Smooth muscle cell (in vitro differentiated cells): ENCODE measurements at regions not wholly inside any gene's neighbourhood (a gene's known extent, or its start where the extent isn't known, plus 50 kb on each side); places are given as distances from the start of the nearest gene placed in this dataset.
"Not testable (repeated sequence)": the region's sequence is repeated elsewhere in the genome, so short reads cannot be mapped to it uniquely, and the experiment has no call there.

Source experiments
- DNase-seq: peaks from one replicate; lab custom pipeline; 2025; ENCODE audit not compliant: unreplicated experiment; lab: John Stamatoyannopoulos, UW
- H2AFZ ChIP-seq: fragments of 200-600 bp; sonication (generic); 2 replicates; pipeline ENCODE4 v1.6.0; 2016; ENCODE audit warnings: antibody characterized with exemption, low read depth, mild to moderate bottlenecking
- H3F3A ChIP-seq: fragments of 200-600 bp; sonication (generic); 2 replicates; pipeline ENCODE4 v1.6.0; 2017; ENCODE audit warnings: antibody characterized with exemption, low read depth
- H3K27ac ChIP-seq: fragments of 200-600 bp; sonication (generic); 2 replicates; pipeline ENCODE4 v1.5.1; 2016; ENCODE audit warnings: low read depth, mild to moderate bottlenecking
- H3K27me3 ChIP-seq: fragments of 200-600 bp; sonication (generic); 2 replicates; pipeline ENCODE4 v1.6.1; 2016; ENCODE audit warnings: low read depth, mild to moderate bottlenecking
- H3K36me3 ChIP-seq: fragments of 200-600 bp; sonication (generic); 2 replicates; pipeline ENCODE4 v1.5.1; 2016; ENCODE audit warnings: low read depth
- H3K4me1 ChIP-seq: fragments of 200-600 bp; sonication (generic); 2 replicates; pipeline ENCODE4 v1.5.1; 2016; ENCODE audit warnings: low read depth
- H3K4me2 ChIP-seq: fragments of 200-600 bp; sonication (generic); 2 replicates; pipeline ENCODE4 v1.6.0; 2016; ENCODE audit warnings: mild to moderate bottlenecking
- H3K4me3 ChIP-seq: fragments of 200-600 bp; sonication (generic); 2 replicates; pipeline ENCODE4 v1.5.1; 2016; ENCODE audit warnings: mild to moderate bottlenecking
- H3K79me2 ChIP-seq: fragments of 200-600 bp; sonication (generic); 2 replicates; pipeline ENCODE4 v1.6.0; 2016; ENCODE audit warnings: low read depth, mild to moderate bottlenecking
- H3K9ac ChIP-seq: fragments of 200-600 bp; sonication (generic); 2 replicates; pipeline ENCODE4 v1.6.0; 2016; ENCODE audit warnings: low read depth
- H3K9me3 ChIP-seq: fragments of 200-600 bp; sonication (generic); replicated peaks from 2 replicates; pipeline ENCODE4 v1.5.1; 2016; ENCODE audit warnings: low read depth
- H4K20me1 ChIP-seq: fragments of 200-600 bp; sonication (generic); 2 replicates; pipeline ENCODE4 v1.6.0; 2016; ENCODE audit warnings: low read depth
- WGBS: methylation state at CpG from one replicate; pipeline ENCODE4 v1.1.7; 2016; ENCODE audit warnings: low lambda C conversion rate; 5-methylcytosine and 5-hydroxymethylcytosine counted together
- TF ChIP-seq, protein P1 (sequence below): fragments of 200-600 bp; sonication (generic); IDR thresholded peaks from 2 replicates; pipeline ENCODE4 v1.5.1; 2017; ENCODE audit warnings: borderline replicate concordance, mild to moderate bottlenecking, antibody characterized with exemption; ENCODE audit not compliant: insufficient read depth, poor library complexity, severe bottlenecking

GRCh38 chr5:85357309-85357708 lies 972.6 kb upstream of the EDIL3 start:
- Histone ChIP-seq H3K27me3 (no peaks in the 10 kb centered on the region), H3K4me1 (no peaks in the 10 kb centered on the region), H3K27ac (no peak overlapping the region), H3K4me2 (no peak overlapping the region), H3K9me3 (no peaks in the 10 kb centered on the region), H3F3A (no peaks in the 10 kb centered on the region), H3K4me3 (no peak overlapping the region), H3K9ac (no peak overlapping the region), H3K36me3 (no peaks in the 10 kb centered on the region), H3K79me2 (no peaks in the 10 kb centered on the region), H4K20me1 (no peaks in the 10 kb centered on the region), H2AFZ (no peak overlapping the region)
- WGBS, result 100% methylated on average over 1 of the region's 1 CpG
- no peak for DNase-seq
- TF ChIP-seq, protein P1, sequence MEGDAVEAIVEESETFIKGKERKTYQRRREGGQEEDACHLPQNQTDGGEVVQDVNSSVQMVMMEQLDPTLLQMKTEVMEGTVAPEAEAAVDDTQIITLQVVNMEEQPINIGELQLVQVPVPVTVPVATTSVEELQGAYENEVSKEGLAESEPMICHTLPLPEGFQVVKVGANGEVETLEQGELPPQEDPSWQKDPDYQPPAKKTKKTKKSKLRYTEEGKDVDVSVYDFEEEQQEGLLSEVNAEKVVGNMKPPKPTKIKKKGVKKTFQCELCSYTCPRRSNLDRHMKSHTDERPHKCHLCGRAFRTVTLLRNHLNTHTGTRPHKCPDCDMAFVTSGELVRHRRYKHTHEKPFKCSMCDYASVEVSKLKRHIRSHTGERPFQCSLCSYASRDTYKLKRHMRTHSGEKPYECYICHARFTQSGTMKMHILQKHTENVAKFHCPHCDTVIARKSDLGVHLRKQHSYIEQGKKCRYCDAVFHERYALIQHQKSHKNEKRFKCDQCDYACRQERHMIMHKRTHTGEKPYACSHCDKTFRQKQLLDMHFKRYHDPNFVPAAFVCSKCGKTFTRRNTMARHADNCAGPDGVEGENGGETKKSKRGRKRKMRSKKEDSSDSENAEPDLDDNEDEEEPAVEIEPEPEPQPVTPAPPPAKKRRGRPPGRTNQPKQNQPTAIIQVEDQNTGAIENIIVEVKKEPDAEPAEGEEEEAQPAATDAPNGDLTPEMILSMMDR, result no peak

DNA sequence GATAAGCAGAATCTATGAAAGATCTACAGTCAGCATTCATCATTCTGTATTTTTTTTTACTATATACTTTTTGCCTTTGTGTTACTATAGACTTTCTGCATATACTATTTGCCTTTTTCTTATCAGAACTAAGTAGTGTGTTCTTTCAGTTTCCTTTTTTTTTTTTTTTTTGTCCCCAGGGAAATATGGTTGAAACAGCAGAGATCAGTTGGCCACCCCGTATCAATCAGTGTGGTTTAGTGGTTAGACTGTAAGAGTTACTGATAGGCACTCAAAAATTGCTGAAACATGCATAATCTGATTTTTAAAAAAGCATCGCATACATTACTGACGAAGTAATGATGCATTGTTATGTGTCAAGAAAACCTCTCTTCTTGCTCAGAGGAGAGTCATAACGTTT lies 990.8 kb upstream of the EDIL3 start:
- no peak for DNase-seq
- H3K9me3 ChIP-seq, result no peaks in the 10 kb centered on the region
- no peak overlapping the region for H3K27ac ChIP-seq
- H3F3A ChIP-seq, result no peaks in the 10 kb centered on the region
- 82% methylated on average over 4 of the region's 4 CpGs for WGBS
- H3K4me3 ChIP-seq, result no peak overlapping the region
- no peaks in the 10 kb centered on the region for H3K36me3 ChIP-seq
- no peak overlapping the region for H2AFZ ChIP-seq
- H4K20me1 ChIP-seq, result no peaks in the 10 kb centered on the region
- H3K4me2 ChIP-seq, result no peak overlapping the region
- no peaks in the 10 kb centered on the region for H3K4me1 ChIP-seq
- H3K79me2 ChIP-seq, result no peaks in the 10 kb centered on the region
- TF ChIP-seq, protein P1, result no peak
- no peaks in the 10 kb centered on the region for H3K27me3 ChIP-seq
- no peak overlapping the region for H3K9ac ChIP-seq

- Histone ChIP-seq H3K4me2 (no peak overlapping the region), H3F3A (no peaks in the 10 kb centered on the region), H3K4me1 (no peaks in the 10 kb centered on the region), H4K20me1 (no peaks in the 10 kb centered on the region), H3K4me3 (no peak overlapping the region), H3K79me2 (no peaks in the 10 kb centered on the region), H3K9me3 (no peaks in the 10 kb centered on the region), H3K27me3 (no peaks in the 10 kb centered on the region), H2AFZ (no peak overlapping the region), H3K27ac (no peak overlapping the region), H3K9ac (no peak overlapping the region), H3K36me3 (no peaks in the 10 kb centered on the region)
- no peak for DNase-seq
- TF ChIP-seq, protein P1, result no peak
- 85% methylated on average over 3 of the region's 3 CpGs for WGBS
Measured at GRCh38 chr5:85388770-85389169, 1004.1 kb upstream of the EDIL3 start.

DNA sequence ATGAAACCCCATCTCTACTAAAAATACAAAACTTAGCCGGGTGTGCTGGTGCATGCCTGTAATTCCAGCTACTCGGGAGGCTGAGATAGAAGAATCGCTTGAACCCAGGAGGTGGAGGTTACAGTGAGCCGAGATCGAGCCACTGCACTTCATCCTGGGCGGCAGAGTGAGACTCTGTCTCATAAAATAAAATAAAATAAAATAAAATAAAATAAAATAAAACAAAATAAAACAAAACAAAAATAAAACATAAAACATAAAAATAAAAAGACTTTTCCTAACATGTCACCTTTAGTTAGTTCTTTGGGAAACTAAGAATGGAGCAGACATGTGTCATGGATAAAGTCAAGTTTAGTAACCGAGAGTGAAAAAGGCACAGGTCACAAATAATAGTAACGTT lies 1007.6 kb upstream of the EDIL3 start:
- H3K36me3 ChIP-seq, H3K4me3 ChIP-seq, H3K9ac ChIP-seq, H2AFZ ChIP-seq, DNase-seq, H3K79me2 ChIP-seq, H3K4me1 ChIP-seq, H3K9me3 ChIP-seq, H3K27ac ChIP-seq, H3K27me3 ChIP-seq, H4K20me1 ChIP-seq, H3F3A ChIP-seq, H3K4me2 ChIP-seq: not testable (repeated sequence)
- 84% methylated on average over 8 of the region's 8 CpGs for WGBS
